ENCODE measurements at regions not wholly inside any gene's neighbourhood (a gene's known extent, or its start where the extent isn't known, plus 50 kb on each side); places are given as distances from the start of the nearest gene placed in this dataset.

DNA sequence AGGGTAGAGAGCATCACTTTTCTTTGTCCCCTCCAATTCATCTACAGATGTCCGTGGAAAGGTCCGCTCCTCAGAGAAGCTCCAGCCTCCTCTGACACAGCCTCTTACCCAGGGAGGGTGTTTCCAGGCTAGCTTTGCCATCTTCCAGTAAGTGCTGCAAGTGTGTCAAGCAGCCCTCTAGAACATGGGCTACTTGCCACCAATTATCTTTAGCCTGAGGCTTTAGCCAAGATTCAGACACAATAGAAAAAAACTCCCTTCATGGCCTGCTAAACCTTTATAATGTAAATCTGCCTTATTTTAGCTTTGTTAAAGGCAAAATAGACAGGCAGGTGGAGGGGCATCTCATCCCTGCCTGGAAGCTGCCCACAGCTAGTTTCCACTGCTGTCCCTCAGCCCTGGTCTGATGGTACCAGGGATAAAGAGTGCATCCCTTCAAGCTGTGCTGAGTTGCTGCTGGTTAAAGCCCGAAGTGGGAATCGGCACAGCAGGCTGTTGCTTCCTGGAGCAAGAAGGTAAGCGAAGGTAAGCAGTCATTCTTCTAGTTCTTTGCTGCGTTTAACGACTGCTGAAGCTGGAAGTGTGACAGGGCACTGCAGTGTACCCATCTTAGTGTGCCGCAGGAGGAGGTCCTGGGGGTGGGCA, 190.1 kb upstream of the E2F8 start:
- Mint-ChIP-seq H3K4me1 (ENCODE audit: low read depth) (peaks cover 24% of the 10 kb centered on the region), H3K27me3 (peaks cover 4% of the 10 kb centered on the region), H3K36me3 (ENCODE audit: insufficient read depth) (no peaks in the 10 kb centered on the region), H3K4me3 (ENCODE audit: low read depth) (no peak overlapping the region), H3K9me3 (ENCODE audit: low read depth) (peaks cover 2% of the 10 kb centered on the region), H3K27ac (no peak overlapping the region)
- TF ChIP-seq, protein P1, sequence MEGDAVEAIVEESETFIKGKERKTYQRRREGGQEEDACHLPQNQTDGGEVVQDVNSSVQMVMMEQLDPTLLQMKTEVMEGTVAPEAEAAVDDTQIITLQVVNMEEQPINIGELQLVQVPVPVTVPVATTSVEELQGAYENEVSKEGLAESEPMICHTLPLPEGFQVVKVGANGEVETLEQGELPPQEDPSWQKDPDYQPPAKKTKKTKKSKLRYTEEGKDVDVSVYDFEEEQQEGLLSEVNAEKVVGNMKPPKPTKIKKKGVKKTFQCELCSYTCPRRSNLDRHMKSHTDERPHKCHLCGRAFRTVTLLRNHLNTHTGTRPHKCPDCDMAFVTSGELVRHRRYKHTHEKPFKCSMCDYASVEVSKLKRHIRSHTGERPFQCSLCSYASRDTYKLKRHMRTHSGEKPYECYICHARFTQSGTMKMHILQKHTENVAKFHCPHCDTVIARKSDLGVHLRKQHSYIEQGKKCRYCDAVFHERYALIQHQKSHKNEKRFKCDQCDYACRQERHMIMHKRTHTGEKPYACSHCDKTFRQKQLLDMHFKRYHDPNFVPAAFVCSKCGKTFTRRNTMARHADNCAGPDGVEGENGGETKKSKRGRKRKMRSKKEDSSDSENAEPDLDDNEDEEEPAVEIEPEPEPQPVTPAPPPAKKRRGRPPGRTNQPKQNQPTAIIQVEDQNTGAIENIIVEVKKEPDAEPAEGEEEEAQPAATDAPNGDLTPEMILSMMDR (IDR thresholded peaks at IDR 0.05; ENCODE audit: unreplicated experiment) = no peak
- no peak for DNase-seq (ENCODE audit: low spot score, unreplicated experiment)

GRCh38 chr11:19430346-19430745, 189.6 kb upstream of the E2F8 start:
- H3K27me3 Mint-ChIP-seq = peaks cover 4% of the 10 kb centered on the region
- no peak overlapping the region for H3K27ac Mint-ChIP-seq

GRCh38 chr11:19429108-19429760, 188.5 kb upstream of the E2F8 start:
- Mint-ChIP-seq H3K4me1 (ENCODE audit: low read depth) (peaks cover 24% of the 10 kb centered on the region), H3K4me3 (ENCODE audit: low read depth) (no peak overlapping the region), H3K27me3 (peaks cover 4% of the 10 kb centered on the region), H3K27ac (no peak overlapping the region), H3K9me3 (ENCODE audit: low read depth) (no peaks in the 10 kb centered on the region), H3K36me3 (ENCODE audit: insufficient read depth) (no peaks in the 10 kb centered on the region)
- DNase-seq (ENCODE audit: low spot score, unreplicated experiment) = no peak
- TF ChIP-seq, protein P1 (IDR thresholded peaks at IDR 0.05; ENCODE audit: unreplicated experiment) = no peak

More at GRCh38 chr11:19430346-19430745, 189.6 kb upstream of the E2F8 start:
- H3K4me1 Mint-ChIP-seq (ENCODE audit: low read depth) = peaks cover 24% of the 10 kb centered on the region
- H3K9me3 Mint-ChIP-seq (ENCODE audit: low read depth) = no peaks in the 10 kb centered on the region
- no peak for DNase-seq (ENCODE audit: low spot score, unreplicated experiment)
- TF ChIP-seq, protein P1 (IDR thresholded peaks at IDR 0.05; ENCODE audit: unreplicated experiment) = no peak
- H3K4me3 Mint-ChIP-seq (ENCODE audit: low read depth) = no peak overlapping the region
- no peaks in the 10 kb centered on the region for H3K36me3 Mint-ChIP-seq (ENCODE audit: insufficient read depth)

DNA sequence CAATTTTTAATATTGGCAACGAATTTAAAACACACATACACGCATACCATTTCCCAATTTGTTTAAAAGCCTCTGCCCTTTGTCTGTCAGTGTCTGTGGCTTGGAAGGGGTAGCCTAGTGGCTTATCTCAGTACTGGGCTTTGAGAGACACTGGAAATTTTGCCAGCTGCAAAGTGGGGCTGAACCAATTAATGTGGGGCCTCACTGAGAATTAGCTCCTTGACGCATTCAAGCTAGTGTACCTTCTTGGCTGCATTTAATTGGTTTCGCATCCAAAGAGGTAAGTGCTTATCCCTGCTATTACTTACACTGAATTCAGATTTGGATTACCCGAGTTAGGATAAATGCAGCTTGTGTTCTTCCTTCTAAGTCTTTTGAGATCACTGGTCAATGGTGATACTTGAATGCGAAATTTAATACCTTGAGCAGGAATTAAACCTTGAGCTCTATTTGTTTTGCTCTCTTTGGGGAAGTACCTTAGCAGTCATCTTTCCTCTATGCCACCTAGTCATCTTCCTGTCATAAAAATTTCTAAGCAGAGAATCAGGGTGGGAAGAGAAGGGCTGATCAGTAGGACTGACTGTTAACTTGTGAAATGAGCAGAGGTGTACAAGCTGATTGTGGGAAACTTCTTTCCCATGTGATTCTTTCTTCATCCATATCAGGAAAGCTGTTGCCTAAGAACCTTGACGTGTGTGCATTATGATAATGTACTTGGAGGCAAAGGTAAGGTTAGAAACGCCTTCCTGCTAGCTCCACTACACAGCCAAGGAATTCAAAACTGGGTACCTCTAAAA, 187.7 kb upstream of the E2F8 start:
- DNase-seq (ENCODE audit: low spot score, unreplicated experiment) = no peak
- Mint-ChIP-seq H3K4me1 (ENCODE audit: low read depth) (peaks cover 24% of the 10 kb centered on the region), H3K27me3 (peaks cover 4% of the 10 kb centered on the region), H3K27ac (no peak overlapping the region), H3K9me3 (ENCODE audit: low read depth) (no peaks in the 10 kb centered on the region), H3K36me3 (ENCODE audit: insufficient read depth) (no peaks in the 10 kb centered on the region), H3K4me3 (ENCODE audit: low read depth) (no peak overlapping the region)
- TF ChIP-seq, protein P1 (IDR thresholded peaks at IDR 0.05; ENCODE audit: unreplicated experiment) = no peak

DNA sequence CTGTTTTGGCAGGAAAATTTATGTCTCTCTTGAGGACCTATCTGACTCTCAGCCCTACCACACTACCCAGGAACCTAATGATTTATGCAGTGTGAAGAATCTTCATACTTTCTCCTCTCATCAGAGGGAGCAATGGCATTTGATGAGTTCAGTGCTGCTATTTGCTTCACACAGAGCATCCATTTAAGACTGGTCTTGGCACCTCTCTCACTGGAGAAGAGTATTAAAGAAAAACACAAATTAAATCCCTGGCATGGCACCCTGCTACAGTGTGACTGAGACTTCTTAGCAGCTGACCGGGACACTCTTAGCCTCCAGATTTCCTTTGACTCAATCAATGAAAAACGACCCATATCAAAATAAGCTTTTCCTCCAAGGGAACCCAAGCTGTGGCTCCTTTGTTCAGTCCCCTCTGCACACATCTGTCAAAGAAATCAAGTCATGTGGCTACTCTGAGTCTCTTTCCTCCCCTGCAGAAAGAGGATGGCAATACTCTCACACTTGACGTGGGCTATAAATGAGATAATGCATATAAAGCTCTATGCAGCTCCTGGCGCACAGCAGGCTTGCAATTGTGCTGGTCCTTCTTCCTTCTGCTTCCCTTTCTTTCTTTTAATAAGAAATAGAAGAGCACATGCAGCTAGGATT, 186.1 kb upstream of the E2F8 start:
- no peaks in the 10 kb centered on the region for H3K36me3 Mint-ChIP-seq (ENCODE audit: insufficient read depth)
- H3K4me1 Mint-ChIP-seq (ENCODE audit: low read depth) = peaks cover 19% of the 10 kb centered on the region
- H3K4me3 Mint-ChIP-seq (ENCODE audit: low read depth) = no peak overlapping the region
- no peaks in the 10 kb centered on the region for H3K9me3 Mint-ChIP-seq (ENCODE audit: low read depth)
- peaks cover 4% of the 10 kb centered on the region for H3K27me3 Mint-ChIP-seq
- DNase-seq (ENCODE audit: low spot score, unreplicated experiment) = no peak
- H3K27ac Mint-ChIP-seq = no peak overlapping the region
- TF ChIP-seq, protein P1 (IDR thresholded peaks at IDR 0.05; ENCODE audit: unreplicated experiment) = no peak

Data from progenitor cell of endocrine pancreas (in vitro differentiated cells).